ENCODE measurements at regions not wholly inside any gene's neighbourhood (a gene's known extent, or its start where the extent isn't known, plus 50 kb on each side); places are given as distances from the start of the nearest gene placed in this dataset.

DNA sequence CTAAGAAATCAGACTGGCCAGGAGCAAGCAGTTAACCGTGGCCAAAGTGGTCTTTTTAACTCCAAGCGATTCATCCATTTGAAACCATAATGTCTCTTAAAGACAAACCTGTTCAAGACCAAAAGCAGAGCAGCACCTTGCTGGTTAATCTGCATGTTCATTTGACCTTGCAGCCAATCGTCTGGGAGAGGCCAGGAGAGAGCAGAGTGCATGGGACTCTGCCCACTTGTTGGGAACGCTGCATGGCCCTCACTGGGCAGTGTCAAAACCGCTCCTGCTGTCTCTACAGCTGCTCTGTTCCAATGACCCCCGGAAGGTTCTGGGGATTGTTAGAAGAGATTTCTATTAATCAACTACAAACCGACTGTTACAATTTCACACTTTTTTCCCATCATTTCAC is 79.6 kb downstream of the OLIG3 start:
- TF ChIP-seq, protein P1, sequence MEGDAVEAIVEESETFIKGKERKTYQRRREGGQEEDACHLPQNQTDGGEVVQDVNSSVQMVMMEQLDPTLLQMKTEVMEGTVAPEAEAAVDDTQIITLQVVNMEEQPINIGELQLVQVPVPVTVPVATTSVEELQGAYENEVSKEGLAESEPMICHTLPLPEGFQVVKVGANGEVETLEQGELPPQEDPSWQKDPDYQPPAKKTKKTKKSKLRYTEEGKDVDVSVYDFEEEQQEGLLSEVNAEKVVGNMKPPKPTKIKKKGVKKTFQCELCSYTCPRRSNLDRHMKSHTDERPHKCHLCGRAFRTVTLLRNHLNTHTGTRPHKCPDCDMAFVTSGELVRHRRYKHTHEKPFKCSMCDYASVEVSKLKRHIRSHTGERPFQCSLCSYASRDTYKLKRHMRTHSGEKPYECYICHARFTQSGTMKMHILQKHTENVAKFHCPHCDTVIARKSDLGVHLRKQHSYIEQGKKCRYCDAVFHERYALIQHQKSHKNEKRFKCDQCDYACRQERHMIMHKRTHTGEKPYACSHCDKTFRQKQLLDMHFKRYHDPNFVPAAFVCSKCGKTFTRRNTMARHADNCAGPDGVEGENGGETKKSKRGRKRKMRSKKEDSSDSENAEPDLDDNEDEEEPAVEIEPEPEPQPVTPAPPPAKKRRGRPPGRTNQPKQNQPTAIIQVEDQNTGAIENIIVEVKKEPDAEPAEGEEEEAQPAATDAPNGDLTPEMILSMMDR (IDR thresholded peaks at IDR 0.05) = no peak
- no peak for TF ChIP-seq POLR2A (IDR thresholded peaks at IDR 0.05)

All from esophagus squamous epithelium (tissue), 4 donors.